HCT116 (cell line): ENCODE measurements at regions not wholly inside any gene's neighbourhood (a gene's known extent, or its start where the extent isn't known, plus 50 kb on each side); places are given as distances from the start of the nearest gene placed in this dataset.

Source experiments
- ATAC-seq: fragments of 200-7000 bp; cut with Tn5 transposase; 2 replicates; pipeline ENCODE4 v1.9.1; 2020; ENCODE audit warnings: mild to moderate bottlenecking, moderate library complexity
- BruUV-seq: library from RNA; stranded (reverse); fragments of 400-500 nt; replicated peaks from 2 replicates; lab custom pipeline; 2021; lab: Mats Ljungman, UMichigan
- CTCF ChIA-PET: fragments of 300-600 bp; sonication (Branson Sonifier 250); formaldehyde crosslinking; loops from one replicate; lab custom pipeline; 2021; ENCODE audit warnings: antibody characterized with exemption; lab: Charles Lee
- POLR2A ChIA-PET: fragments of 300-600, 350-600 bp; sonication (Branson Sonifier 250); formaldehyde crosslinking; loops from one replicate; lab custom pipeline; 2021; ENCODE audit warnings: antibody characterized with exemption; lab: Charles Lee
- RAD21 ChIA-PET, 2 experiments: fragments of 300-600 bp; sonication (Branson Sonifier 250); formaldehyde crosslinking; loops; one replicate each; lab custom pipeline; 2023; ENCODE audit warnings: low total read pairs in 2 of 2; ENCODE audit not compliant: uncharacterized antibody in 2 of 2, unreplicated experiment in 2 of 2, low non-redundant PET in 1 of 2; lab: Charles Lee
- DNase-seq: peaks from one replicate; pipeline ENCODE4 v3.0.0-alpha.2; 2010; ENCODE audit warnings: low read depth, low spot score
- H2AFZ ChIP-seq: fragments of 200-600 bp; shearing (Covaris generic), sonication (generic); 2 replicates; pipeline ENCODE4 v1.6.1; 2017; ENCODE audit warnings: low read depth, mixed run types, mixed read lengths, antibody characterized with exemption, low read length; ENCODE audit not compliant: poor library complexity, severe bottlenecking
- H3K27ac ChIP-seq: 2 replicates; pipeline ENCODE4 v1.5.1; 2012; ENCODE audit warnings: low read depth, low read length
- H3K27me3 ChIP-seq: fragments of 200-600 bp; sonication (generic); 2 replicates; pipeline ENCODE4 v1.6.1; 2016; ENCODE audit warnings: mixed run types, low read length, mixed read lengths; ENCODE audit not compliant: insufficient read depth
- H3K36me3 ChIP-seq, 2 experiments: fragments of 200-500 bp in 1 of 2; fragments of 200-600 bp in 1 of 2; sonication (Bioruptor generic) in 1 of 2; sonication (generic) in 1 of 2; 2 replicates each; pipeline versions ENCODE4 v1.5.1 to v1.6.1; 2014 to 2016; ENCODE audit warnings: low read length in 2 of 2, inconsistent platforms in 1 of 2, mixed read lengths in 1 of 2, mixed run types in 1 of 2; ENCODE audit not compliant: insufficient read depth in 2 of 2, control insufficient read depth in 1 of 2
- H3K4me1 ChIP-seq, 2 experiments: fragments of 200-600 bp in 1 of 2; sonication (generic) in 1 of 2; 2 replicates each; pipeline versions ENCODE4 v1.5.1 to v1.6.1; 2012 to 2017; ENCODE audit warnings: low read length in 2 of 2, inconsistent platforms in 1 of 2, mild to moderate bottlenecking in 1 of 2, mixed read lengths in 1 of 2, mixed run types in 1 of 2, moderate library complexity in 1 of 2; ENCODE audit not compliant: insufficient read depth in 2 of 2, control insufficient read depth in 1 of 2
- H3K4me2 ChIP-seq: fragments of 200-600 bp; sonication (generic); 2 replicates; pipeline ENCODE4 v1.6.1; 2017; ENCODE audit warnings: mixed run types, low read length, mixed read lengths
- H3K4me3 ChIP-seq, 2 experiments: fragments of 200-600 bp in 1 of 2; sonication (generic) in 1 of 2; replicated peaks in 1 of 2; 2 replicates each; pipeline ENCODE4 v1.5.1; 2011 to 2016; ENCODE audit warnings: low read length in 2 of 2, control low read depth in 1 of 2, low read depth in 1 of 2, mild to moderate bottlenecking in 1 of 2, mixed read lengths in 1 of 2, mixed run types in 1 of 2
- H3K79me2 ChIP-seq: fragments of 200-600 bp; sonication (generic); 2 replicates; pipeline ENCODE4 v1.6.1; 2017; ENCODE audit warnings: mild to moderate bottlenecking, mixed run types, low read length, moderate library complexity, mixed read lengths; ENCODE audit not compliant: insufficient read depth
- H3K9ac ChIP-seq: fragments of 200-600 bp; sonication (generic); 2 replicates; pipeline ENCODE4 v1.6.1; 2016; ENCODE audit warnings: low read length, mixed read lengths
- H3K9me2 ChIP-seq: fragments of 200-600 bp; sonication (generic), shearing (Covaris generic); 2 replicates; pipeline ENCODE4 v1.6.1; 2017; ENCODE audit warnings: mixed run types, mild to moderate bottlenecking, moderate library complexity; ENCODE audit not compliant: insufficient read depth
- H3K9me3 ChIP-seq, 2 experiments: fragments of 200-500 bp in 1 of 2; fragments of 200-600 bp in 1 of 2; sonication (Bioruptor generic) in 1 of 2; sonication (generic) in 1 of 2; 2 replicates each; pipeline ENCODE4 v1.6.1; 2014 to 2017; ENCODE audit warnings: low read length in 2 of 2, mixed read lengths in 2 of 2, inconsistent platforms in 1 of 2, low read depth in 1 of 2, mild to moderate bottlenecking in 1 of 2, mixed run types in 1 of 2, moderate library complexity in 1 of 2; ENCODE audit not compliant: control insufficient read depth in 1 of 2, insufficient read depth in 1 of 2
- H4K20me1 ChIP-seq: fragments of 200-600 bp; sonication (generic), shearing (Covaris generic); 2 replicates; pipeline ENCODE4 v1.6.1; 2017; ENCODE audit warnings: mixed run types, mild to moderate bottlenecking, moderate library complexity; ENCODE audit not compliant: insufficient read depth
- CBX3 ChIP-seq: IDR thresholded peaks from 2 replicates; pipeline ENCODE4 v1.6.1; 2012; ENCODE audit warnings: low read depth
- CEBPB ChIP-seq: IDR thresholded peaks from 2 replicates; pipeline ENCODE4 v1.6.1; 2012; ENCODE audit warnings: low read depth
- ELF1 ChIP-seq: IDR thresholded peaks from 2 replicates; pipeline ENCODE4 v1.6.1; 2012; ENCODE audit warnings: low read depth, borderline replicate concordance
- EZH2phosphoT487 ChIP-seq: fragments of 200-600 bp; IDR thresholded peaks from 2 replicates; pipeline ENCODE4 v1.6.1; 2018; ENCODE audit warnings: antibody characterized with exemption, borderline replicate concordance
- FOSL1 ChIP-seq: IDR thresholded peaks from 2 replicates; pipeline ENCODE4 v1.6.1; 2012; ENCODE audit warnings: low read depth
- JUND ChIP-seq: IDR thresholded peaks from 2 replicates; pipeline ENCODE4 v1.6.1; 2012
- MAX ChIP-seq: IDR thresholded peaks from 2 replicates; pipeline ENCODE4 v1.6.1; 2012
- POLR2A ChIP-seq: IDR thresholded peaks from 2 replicates; pipeline ENCODE4 v1.7.0; 2011; ENCODE audit warnings: borderline replicate concordance; ENCODE audit not compliant: insufficient read depth, insufficient read length; ENCODE audit errors: extremely low read depth
- POLR2AphosphoS5 ChIP-seq: IDR thresholded peaks from 2 replicates; pipeline ENCODE4 v1.6.1; 2011; ENCODE audit warnings: mild to moderate bottlenecking, low read depth, low read length, moderate library complexity
- RAD21 ChIP-seq: IDR thresholded peaks from 2 replicates; pipeline ENCODE4 v1.6.1; 2012; ENCODE audit warnings: low read depth, mild to moderate bottlenecking
- SP1 ChIP-seq: IDR thresholded peaks from 2 replicates; pipeline ENCODE4 v1.6.1; 2012; ENCODE audit warnings: low read depth
- SRF ChIP-seq: IDR thresholded peaks from 2 replicates; pipeline ENCODE4 v1.6.1; 2012; ENCODE audit warnings: low read depth
- YY1 ChIP-seq: IDR thresholded peaks from 2 replicates; pipeline ENCODE4 v1.6.1; 2011; ENCODE audit warnings: low read length, low read depth, moderate library complexity, mild to moderate bottlenecking; ENCODE audit not compliant: insufficient replicate concordance; ENCODE audit errors: extremely low read depth
- ZFX ChIP-seq: fragments of 450-650 bp; IDR thresholded peaks from 2 replicates; pipeline ENCODE4 v1.6.1; 2017
- ZNF274 ChIP-seq: fragments of 200-500 bp; sonication (Bioruptor generic); IDR thresholded peaks from 2 replicates; pipeline ENCODE4 v1.6.1; 2014; ENCODE audit warnings: mild to moderate bottlenecking, low read depth, low read length, inconsistent platforms
- intact Hi-C: fragments of 100-400 bp; cut with micrococcal nuclease; formaldehyde crosslinking; loops from 2 replicates; pipeline ENCODE4 v1.10.0; 2022
- TF ChIP-seq, protein P1 (sequence below), 3 experiments: fragments of 200-600 bp in 1 of 3; sonication (generic) in 1 of 3; IDR thresholded peaks in 2 of 3; conservative IDR thresholded peaks in 1 of 3; 2 replicates each; pipeline ENCODE4 v1.5.1; 2012 to 2017; ENCODE audit warnings: low read depth in 2 of 3, low read length in 2 of 3, antibody characterized with exemption in 1 of 3, borderline replicate concordance in 1 of 3, control low read depth in 1 of 3, mild to moderate bottlenecking in 1 of 3, mixed read lengths in 1 of 3, mixed run types in 1 of 3, moderate library complexity in 1 of 3; ENCODE audit not compliant: insufficient read depth in 1 of 3
- TF ChIP-seq, protein P2 (sequence below): IDR thresholded peaks from 2 replicates; pipeline ENCODE4 v1.6.1; 2012
- TF ChIP-seq, protein P3 (sequence below): IDR thresholded peaks from 2 replicates; pipeline ENCODE4 v1.6.1; 2012; ENCODE audit warnings: low read depth
- TF ChIP-seq, protein P4 (sequence below): IDR thresholded peaks from 2 replicates; pipeline ENCODE4 v1.6.1; 2011; ENCODE audit warnings: mild to moderate bottlenecking, low read length, moderate library complexity; ENCODE audit not compliant: insufficient replicate concordance; ENCODE audit errors: extremely low read depth

- no peaks in the 10 kb centered on the region for H3K36me3 ChIP-seq
- no peaks in the 10 kb centered on the region for H3K27me3 ChIP-seq
- ChIA-PET RAD21 (no interaction called here), CTCF (no interaction called here), POLR2A (no interaction called here)
- H2AFZ ChIP-seq = no peak overlapping the region
- intact Hi-C loops = no loop called here
- ATAC-seq (no peak), DNase-seq (no peak)
- no peak overlapping the region for H3K9ac ChIP-seq
- no peaks in the 10 kb centered on the region for H4K20me1 ChIP-seq
- no peak overlapping the region for H3K4me3 ChIP-seq
- no peaks in the 10 kb centered on the region for H3K79me2 ChIP-seq
- no peak overlapping the region for H3K4me2 ChIP-seq
- no peak for TF ChIP-seq MAX
- no peak for TF ChIP-seq SRF
- no peak for TF ChIP-seq ZFX
- TF ChIP-seq, protein P1, sequence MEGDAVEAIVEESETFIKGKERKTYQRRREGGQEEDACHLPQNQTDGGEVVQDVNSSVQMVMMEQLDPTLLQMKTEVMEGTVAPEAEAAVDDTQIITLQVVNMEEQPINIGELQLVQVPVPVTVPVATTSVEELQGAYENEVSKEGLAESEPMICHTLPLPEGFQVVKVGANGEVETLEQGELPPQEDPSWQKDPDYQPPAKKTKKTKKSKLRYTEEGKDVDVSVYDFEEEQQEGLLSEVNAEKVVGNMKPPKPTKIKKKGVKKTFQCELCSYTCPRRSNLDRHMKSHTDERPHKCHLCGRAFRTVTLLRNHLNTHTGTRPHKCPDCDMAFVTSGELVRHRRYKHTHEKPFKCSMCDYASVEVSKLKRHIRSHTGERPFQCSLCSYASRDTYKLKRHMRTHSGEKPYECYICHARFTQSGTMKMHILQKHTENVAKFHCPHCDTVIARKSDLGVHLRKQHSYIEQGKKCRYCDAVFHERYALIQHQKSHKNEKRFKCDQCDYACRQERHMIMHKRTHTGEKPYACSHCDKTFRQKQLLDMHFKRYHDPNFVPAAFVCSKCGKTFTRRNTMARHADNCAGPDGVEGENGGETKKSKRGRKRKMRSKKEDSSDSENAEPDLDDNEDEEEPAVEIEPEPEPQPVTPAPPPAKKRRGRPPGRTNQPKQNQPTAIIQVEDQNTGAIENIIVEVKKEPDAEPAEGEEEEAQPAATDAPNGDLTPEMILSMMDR (IDR thresholded peaks at IDR 0.05 in 2 of 3, conservative IDR thresholded peaks at IDR 0.05 in 1 of 3; ENCODE audit: borderline replicate concordance in 1 of 3, insufficient read depth in 1 of 3, low read depth in 2 of 3, low read length in 2 of 3) = no peak
- TF ChIP-seq YY1 = no peak
- no peak for TF ChIP-seq POLR2A
- TF ChIP-seq, protein P2, sequence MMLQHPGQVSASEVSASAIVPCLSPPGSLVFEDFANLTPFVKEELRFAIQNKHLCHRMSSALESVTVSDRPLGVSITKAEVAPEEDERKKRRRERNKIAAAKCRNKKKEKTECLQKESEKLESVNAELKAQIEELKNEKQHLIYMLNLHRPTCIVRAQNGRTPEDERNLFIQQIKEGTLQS = no peak
- TF ChIP-seq ZNF274 = no peak
- TF ChIP-seq FOSL1 = no peak
- TF ChIP-seq POLR2AphosphoS5 = no peak
- no peak for TF ChIP-seq CEBPB
- no peak for TF ChIP-seq ELF1
- TF ChIP-seq, protein P3, sequence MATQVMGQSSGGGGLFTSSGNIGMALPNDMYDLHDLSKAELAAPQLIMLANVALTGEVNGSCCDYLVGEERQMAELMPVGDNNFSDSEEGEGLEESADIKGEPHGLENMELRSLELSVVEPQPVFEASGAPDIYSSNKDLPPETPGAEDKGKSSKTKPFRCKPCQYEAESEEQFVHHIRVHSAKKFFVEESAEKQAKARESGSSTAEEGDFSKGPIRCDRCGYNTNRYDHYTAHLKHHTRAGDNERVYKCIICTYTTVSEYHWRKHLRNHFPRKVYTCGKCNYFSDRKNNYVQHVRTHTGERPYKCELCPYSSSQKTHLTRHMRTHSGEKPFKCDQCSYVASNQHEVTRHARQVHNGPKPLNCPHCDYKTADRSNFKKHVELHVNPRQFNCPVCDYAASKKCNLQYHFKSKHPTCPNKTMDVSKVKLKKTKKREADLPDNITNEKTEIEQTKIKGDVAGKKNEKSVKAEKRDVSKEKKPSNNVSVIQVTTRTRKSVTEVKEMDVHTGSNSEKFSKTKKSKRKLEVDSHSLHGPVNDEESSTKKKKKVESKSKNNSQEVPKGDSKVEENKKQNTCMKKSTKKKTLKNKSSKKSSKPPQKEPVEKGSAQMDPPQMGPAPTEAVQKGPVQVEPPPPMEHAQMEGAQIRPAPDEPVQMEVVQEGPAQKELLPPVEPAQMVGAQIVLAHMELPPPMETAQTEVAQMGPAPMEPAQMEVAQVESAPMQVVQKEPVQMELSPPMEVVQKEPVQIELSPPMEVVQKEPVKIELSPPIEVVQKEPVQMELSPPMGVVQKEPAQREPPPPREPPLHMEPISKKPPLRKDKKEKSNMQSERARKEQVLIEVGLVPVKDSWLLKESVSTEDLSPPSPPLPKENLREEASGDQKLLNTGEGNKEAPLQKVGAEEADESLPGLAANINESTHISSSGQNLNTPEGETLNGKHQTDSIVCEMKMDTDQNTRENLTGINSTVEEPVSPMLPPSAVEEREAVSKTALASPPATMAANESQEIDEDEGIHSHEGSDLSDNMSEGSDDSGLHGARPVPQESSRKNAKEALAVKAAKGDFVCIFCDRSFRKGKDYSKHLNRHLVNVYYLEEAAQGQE = no peak
- no peak for TF ChIP-seq EZH2phosphoT487
- no peak for TF ChIP-seq SP1
- TF ChIP-seq, protein P4, sequence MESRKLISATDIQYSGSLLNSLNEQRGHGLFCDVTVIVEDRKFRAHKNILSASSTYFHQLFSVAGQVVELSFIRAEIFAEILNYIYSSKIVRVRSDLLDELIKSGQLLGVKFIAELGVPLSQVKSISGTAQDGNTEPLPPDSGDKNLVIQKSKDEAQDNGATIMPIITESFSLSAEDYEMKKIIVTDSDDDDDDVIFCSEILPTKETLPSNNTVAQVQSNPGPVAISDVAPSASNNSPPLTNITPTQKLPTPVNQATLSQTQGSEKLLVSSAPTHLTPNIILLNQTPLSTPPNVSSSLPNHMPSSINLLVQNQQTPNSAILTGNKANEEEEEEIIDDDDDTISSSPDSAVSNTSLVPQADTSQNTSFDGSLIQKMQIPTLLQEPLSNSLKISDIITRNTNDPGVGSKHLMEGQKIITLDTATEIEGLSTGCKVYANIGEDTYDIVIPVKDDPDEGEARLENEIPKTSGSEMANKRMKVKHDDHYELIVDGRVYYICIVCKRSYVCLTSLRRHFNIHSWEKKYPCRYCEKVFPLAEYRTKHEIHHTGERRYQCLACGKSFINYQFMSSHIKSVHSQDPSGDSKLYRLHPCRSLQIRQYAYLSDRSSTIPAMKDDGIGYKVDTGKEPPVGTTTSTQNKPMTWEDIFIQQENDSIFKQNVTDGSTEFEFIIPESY = no peak
- TF ChIP-seq JUND = no peak
- no peak for TF ChIP-seq RAD21
- TF ChIP-seq CBX3 = no peak
- no peaks in the 10 kb centered on the region for H3K9me2 ChIP-seq
- no TSS peak for BruUV-seq
- H3K9me3 ChIP-seq = no peaks in the 10 kb centered on the region
- no peak overlapping the region for H3K27ac ChIP-seq
- no peaks in the 10 kb centered on the region for H3K4me1 ChIP-seq
Measured at GRCh38 chr2:160584972-160585494, 91.4 kb upstream of the RBMS1 start.
